Ovary (tissue), 3 donors: ENCODE measurements at regions not wholly inside any gene's neighbourhood (a gene's known extent, or its start where the extent isn't known, plus 50 kb on each side); places are given as distances from the start of the nearest gene placed in this dataset.

ENCODE experiments used
- CTCF ChIP-seq, 3 donors: fragments of 450-650 bp in 2 of 3; fragments of 200-600 bp in 1 of 3; IDR thresholded peaks; one replicate each; pipeline versions ENCODE4 v1.5.1 to v1.8.0; 2016 to 2022; ENCODE audit warnings: antibody characterized with exemption in 3 of 3, mild to moderate bottlenecking in 1 of 3
- EP300 ChIP-seq: sonication (generic); formaldehyde crosslinking; IDR thresholded peaks from one replicate; pipeline ENCODE4 v1.6.1; 2017; ENCODE audit warnings: antibody characterized with exemption
- POLR2A ChIP-seq: fragments of 450-650 bp; IDR thresholded peaks from one replicate; pipeline ENCODE4 v1.6.1; 2017; ENCODE audit warnings: antibody characterized with exemption, mild to moderate bottlenecking, moderate library complexity
- donor health status: DM: no; HTN: no; CAD: no.

- TF ChIP-seq CTCF (IDR thresholded peaks at IDR 0.05) (no peak), EP300 (no peak), POLR2A (no peak)
Measured at GRCh38 chr2:206218796-206219499, 55.5 kb upstream of the ZDBF2 start.
